IPS-18c (cell line): ENCODE measurements at regions not wholly inside any gene's neighbourhood (a gene's known extent, or its start where the extent isn't known, plus 50 kb on each side); places are given as distances from the start of the nearest gene placed in this dataset.
"Not testable (repeated sequence)": the region's sequence is repeated elsewhere in the genome, so short reads cannot be mapped to it uniquely, and the experiment has no call there.

ENCODE experiments used
- H3K4me3 ChIP-seq: 2 replicates; pipeline ENCODE4 v1.7.0; 2013; ENCODE audit warnings: low read depth, mild to moderate bottlenecking, low read length, moderate library complexity; ENCODE audit not compliant: insufficient read depth
- H3K9me3 ChIP-seq: one replicate; pipeline ENCODE4 v1.6.1; 2013; ENCODE audit warnings: mild to moderate bottlenecking, low read length, moderate library complexity; ENCODE audit not compliant: control insufficient read depth, insufficient read depth

DNA sequence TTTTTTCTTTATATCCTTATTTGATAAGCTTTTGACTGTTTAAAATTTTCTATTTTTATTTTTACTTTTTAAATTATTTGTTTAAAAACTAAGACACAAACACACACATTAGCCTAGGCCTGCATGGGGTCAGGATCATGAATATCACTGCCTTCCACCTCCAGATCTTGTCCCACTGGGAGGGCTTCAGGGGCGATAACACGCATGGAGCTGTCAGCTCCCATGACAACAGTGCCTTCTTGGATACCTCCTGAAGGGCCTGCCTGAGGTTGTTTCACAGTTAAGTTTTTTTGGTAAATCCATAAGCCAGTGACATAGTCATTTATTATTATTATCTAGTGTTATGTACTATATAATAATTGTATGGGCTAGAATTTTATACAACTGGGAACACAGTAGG, 85.4 kb upstream of the FAT1 start:
- H3K4me3 ChIP-seq = no peak overlapping the region
- no peaks in the 10 kb centered on the region for H3K9me3 ChIP-seq

- Histone ChIP-seq H3K9me3 (no peaks in the 10 kb centered on the region), H3K4me3 (no peak overlapping the region)
Observed at GRCh38 chr4:186810613-186811150, 87.0 kb upstream of the FAT1 start.

DNA sequence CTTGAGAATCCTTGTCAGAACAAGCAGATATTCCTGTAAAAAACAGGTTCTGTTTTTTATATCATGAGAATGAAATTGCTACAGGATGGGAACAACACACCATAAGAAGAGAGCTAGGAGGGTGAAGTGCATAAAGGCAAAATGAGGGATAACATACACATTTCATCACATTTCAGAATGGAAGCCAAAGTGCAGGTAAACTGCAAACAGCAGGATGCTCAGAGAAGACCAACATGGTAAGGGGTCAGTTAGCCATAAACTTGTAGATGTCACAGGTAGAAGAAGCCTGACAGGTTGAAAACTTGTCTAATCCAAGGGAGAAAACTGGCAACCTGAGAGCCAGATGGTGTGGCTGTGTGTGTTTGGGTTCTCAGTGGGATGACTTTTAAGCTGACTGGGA, 88.9 kb upstream of the FAT1 start:
- Histone ChIP-seq H3K4me3 (no peak overlapping the region), H3K9me3 (no peaks in the 10 kb centered on the region)

DNA sequence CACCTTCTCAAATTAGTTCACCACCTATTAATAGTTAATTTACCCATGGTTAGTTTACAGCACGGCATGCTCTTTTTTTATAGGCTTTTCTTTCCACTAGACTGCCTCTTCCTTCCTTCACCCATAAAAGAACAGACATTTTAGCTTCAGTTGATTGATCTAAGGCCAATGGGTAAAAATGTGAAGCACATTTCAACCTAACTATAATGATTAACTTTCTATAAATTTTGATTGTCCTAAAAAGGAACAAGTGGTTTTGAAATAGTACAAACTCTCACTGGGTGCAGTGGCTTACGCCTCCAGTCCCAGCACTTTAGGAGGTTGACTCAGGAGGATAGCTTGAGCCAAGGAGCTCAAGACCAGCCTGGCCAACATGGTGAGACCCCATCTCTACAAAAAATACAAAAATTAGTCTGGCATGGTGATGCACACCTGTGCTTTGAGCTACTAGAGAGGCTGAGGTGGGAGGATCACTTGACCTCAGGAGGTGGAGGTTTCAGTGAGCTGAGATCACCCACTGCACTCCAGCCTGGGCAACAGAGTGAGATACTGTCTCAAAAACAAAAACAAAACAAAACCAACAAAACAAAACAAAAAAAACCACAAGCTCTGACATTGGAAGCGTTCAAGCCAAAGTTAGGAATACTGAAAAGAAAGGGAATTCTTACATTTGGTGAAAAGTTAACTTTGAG, 89.9 kb upstream of the FAT1 start:
- H3K4me3 ChIP-seq = no peak overlapping the region
- H3K9me3 ChIP-seq = no peaks in the 10 kb centered on the region

GRCh38 chr4:186814535-186815070, 90.9 kb upstream of the FAT1 start:
- no peaks in the 10 kb centered on the region for H3K9me3 ChIP-seq
- no peak overlapping the region for H3K4me3 ChIP-seq

DNA sequence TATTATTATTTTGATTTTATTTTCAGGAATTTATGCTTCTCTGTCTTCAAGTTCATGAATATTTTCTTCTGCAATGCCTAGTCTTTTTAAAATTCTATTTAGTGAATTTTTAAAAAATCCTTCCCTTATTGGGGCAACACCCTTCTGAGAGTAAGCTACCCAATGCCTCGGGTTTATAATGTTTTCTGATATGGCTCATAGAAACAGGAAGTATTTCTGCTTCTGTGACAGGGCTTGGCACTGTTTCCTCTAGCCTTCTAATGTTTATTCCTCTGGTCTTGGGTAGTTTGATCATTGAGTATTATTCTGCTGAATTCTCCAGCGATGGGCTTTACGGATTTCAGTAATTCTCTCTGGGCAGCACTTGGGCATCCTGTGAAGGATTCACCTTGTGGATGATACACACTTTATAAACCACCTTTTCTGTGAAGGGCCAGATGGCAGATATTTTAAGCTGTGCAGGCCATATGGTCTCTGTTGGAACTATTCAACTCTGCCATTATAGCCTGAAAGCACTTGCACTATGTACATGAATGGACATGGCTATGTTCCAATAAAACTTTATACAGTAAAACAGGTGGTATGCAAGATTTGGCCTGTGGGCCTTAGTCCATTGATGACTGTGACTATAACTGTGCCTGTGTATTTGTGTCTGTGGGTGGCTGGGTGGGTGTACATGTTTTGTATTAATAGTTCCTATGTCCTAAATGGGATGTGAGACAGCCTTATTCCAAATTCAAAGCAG, 95.9 kb upstream of the FAT1 start:
- H3K9me3 ChIP-seq = no peaks in the 10 kb centered on the region
- H3K4me3 ChIP-seq = no peak overlapping the region

DNA sequence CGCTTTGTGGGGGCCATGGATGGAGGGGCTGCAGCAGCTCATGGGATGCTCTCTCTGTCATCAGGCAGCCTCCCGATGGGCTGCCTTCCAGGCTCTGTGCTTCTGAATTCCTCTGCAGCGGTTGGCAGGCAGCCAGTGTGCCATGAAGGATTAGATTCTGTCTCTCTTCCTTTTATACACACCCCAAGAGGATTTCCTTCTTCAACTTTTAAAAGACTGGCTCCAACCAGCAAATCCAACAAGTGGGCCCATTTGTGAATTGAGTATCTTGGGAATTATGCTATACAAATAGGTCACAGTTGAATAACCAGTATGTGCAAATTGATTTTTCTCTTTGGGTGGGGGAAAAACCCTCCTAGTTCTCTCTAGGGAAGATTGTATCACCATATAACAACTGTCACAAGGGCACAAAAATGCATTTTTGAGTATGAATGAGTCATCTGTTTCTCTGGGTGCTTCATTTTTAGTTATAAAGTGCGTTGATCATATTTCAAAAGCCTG, 96.8 kb upstream of the FAT1 start:
- no peaks in the 10 kb centered on the region for H3K9me3 ChIP-seq
- no peak overlapping the region for H3K4me3 ChIP-seq

GRCh38 chr4:186823989-186824388, 100.3 kb upstream of the FAT1 start:
- Histone ChIP-seq H3K9me3 (no peaks in the 10 kb centered on the region), H3K4me3 (no peak overlapping the region)

DNA sequence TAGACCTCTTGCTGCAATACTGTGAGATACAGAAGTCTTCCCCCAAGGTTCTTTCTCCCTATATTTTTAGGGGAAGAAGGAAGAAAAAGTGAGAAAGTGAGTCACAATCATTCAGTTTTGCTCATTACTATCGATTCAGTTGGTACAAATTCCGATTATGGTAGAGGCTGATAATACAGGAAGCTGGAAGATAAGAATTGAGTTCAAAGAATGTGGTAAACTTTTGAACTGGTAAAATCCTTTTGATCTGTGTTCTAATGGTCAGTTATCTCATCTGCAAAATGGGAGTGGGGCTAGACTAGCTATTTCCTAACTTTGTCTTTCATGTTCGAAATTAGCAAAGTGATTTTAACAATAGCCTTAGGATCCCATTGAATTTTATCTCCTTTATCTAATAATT, 101.4 kb upstream of the FAT1 start:
- Histone ChIP-seq H3K4me3 (no peak overlapping the region), H3K9me3 (no peaks in the 10 kb centered on the region)

DNA sequence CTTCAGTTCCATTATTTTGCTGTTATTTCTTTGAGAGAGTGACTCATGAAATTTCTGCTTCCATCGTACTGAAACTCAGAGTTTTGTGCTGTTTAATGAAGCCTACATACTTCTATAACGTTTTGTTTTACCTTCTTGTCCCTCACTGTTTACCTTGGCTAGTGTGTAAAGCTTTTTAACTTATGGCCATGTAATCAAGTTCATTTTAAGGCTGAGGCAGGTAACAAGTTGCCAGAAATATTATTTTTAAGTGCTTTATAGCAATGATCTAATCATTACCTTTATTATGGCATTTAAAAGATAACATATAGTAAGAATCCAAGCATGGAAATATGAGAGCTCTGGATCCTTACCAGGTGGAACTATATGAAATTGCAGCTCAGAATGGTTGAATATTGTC, 102.3 kb upstream of the FAT1 start:
- no peaks in the 10 kb centered on the region for H3K9me3 ChIP-seq
- H3K4me3 ChIP-seq = no peak overlapping the region

DNA sequence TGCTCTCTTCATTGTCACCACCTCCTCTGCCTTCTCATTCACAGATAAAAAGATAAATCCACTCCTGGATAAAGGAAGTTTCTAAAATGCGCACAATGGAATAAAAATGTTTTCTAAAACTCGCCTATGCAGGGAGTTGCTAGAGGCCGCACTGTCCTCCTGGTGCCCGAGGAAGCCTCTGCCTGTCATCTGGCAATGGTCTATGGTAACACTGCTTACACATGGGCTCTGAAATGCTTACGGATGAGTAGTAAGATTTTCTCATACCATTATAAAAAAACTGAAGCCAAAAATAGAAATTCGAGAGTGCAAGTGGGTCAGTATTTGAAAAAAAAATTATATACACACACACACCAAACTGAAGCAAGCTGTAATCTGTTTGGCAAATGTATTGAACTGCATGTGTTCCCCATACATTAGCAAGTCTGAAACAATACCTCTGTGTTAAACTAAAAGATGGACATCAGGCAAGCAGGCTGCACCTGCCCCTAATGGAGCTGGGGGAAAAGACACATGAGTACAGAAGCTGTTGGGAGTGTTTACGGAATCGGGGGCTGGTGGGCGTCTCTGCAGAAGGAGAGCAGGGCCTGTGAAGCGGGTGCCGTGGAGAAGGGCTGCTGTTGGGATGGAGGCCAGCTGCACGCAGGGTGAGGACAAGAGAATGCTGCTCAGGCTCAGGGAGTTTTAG, 103.3 kb upstream of the FAT1 start:
- Histone ChIP-seq H3K4me3 (no peak overlapping the region), H3K9me3 (no peaks in the 10 kb centered on the region)

GRCh38 chr4:186827534-186827897, 103.9 kb upstream of the FAT1 start:
- no peak overlapping the region for H3K4me3 ChIP-seq
- H3K9me3 ChIP-seq = no peaks in the 10 kb centered on the region

DNA sequence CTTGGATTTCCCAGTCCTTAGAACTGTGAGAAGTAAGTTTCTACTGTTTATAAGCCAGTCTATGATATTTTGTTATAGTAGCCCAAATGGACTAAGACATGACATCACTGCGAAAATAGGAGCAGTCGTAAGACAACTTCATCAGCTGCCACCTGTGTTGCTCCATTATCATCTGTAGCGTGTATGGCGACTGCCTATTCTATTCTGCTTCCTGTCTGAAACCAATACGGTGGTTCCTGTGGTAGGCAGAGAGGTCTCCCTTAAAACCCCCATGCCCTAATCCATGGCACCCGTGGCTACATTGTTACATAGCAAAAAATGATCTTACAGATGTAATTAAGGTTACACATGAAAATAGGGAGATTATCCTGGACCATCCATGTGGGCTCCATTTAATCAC, 105.4 kb upstream of the FAT1 start:
- no peaks in the 10 kb centered on the region for H3K9me3 ChIP-seq

GRCh38 chr4:186829740-186830449, 106.2 kb upstream of the FAT1 start:
- H3K4me3 ChIP-seq = no peak overlapping the region
- H3K9me3 ChIP-seq = no peaks in the 10 kb centered on the region

More for the DNA sequence above, 105.4 kb upstream of the FAT1 start:
- no peak overlapping the region for H3K4me3 ChIP-seq

DNA sequence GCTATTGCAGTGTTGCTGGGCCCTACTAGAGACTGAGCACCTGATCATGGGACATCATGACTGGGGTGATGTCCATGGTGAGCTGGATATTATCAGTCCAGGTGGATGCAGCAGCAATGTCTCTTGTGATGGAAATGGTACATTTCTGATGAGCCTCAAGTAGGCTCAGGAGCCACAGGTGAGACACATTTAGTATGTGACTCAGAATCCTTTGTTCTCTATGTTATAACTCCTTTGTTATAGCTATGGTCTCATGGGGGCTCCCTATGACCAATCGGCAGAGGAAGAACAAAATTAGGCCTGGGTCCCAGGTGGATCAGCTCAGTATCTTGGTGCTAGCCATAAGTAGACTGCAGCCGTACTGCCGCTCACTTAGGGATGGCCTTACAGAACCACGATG, 107.9 kb upstream of the FAT1 start:
- H3K4me3 ChIP-seq = no peak overlapping the region
- H3K9me3 ChIP-seq = no peaks in the 10 kb centered on the region

DNA sequence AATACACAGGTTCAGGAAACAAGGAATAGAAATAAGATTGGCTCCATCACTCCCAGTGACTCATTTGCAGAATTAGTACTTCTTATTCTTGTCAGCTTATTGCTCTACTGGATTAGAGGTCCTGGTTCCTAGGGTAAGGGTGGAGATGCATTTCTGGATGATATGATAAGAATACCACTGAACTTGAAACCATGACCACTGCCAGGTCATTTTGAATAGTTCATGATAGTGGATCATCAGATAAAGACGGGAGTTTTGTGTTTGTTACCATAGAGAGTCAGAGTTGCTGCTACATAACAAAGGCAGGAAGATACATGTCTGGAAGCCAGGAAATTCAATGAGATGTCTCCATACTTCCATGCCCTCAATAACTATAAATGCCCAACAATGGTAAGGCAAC, 109.2 kb upstream of the FAT1 start:
- H3K9me3 ChIP-seq = no peaks in the 10 kb centered on the region
- H3K4me3 ChIP-seq = no peak overlapping the region

DNA sequence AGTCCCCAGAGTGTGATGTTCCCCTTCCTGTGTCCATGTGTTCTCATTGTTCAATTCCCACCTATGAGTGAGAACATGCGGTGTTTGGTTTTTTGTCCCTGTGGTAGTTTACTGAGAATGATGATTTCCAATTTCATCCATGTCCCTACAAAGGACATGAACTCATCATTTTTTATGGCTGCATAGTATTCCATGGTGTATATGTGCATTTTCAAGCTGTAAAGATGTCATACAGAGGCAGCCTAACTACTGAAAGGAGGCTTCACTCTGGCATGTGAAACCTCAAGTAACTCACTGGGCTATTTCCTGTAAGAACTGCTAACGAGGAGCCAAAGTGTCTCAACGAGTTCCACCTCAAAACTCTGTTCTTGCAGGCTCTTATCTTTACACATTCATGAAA, 113.8 kb upstream of the FAT1 start:
- not testable (repeated sequence) for H3K9me3 ChIP-seq, H3K4me3 ChIP-seq
